MM.1S (cell line): ENCODE measurements at regions not wholly inside any gene's neighbourhood (a gene's known extent, or its start where the extent isn't known, plus 50 kb on each side); places are given as distances from the start of the nearest gene placed in this dataset.
"Not testable (repeated sequence)": the region's sequence is repeated elsewhere in the genome, so short reads cannot be mapped to it uniquely, and the experiment has no call there.

Experiments used
- DNase-seq: peaks from one replicate; pipeline ENCODE4 v3.0.0-alpha.2; 2015
- H2AFZ ChIP-seq: fragments of 300-600 bp; sonication (generic); 2 replicates; pipeline ENCODE4 v1.6.0; 2016; ENCODE audit warnings: antibody characterized with exemption, low read length
- H3F3A ChIP-seq: fragments of 300-600 bp; sonication (generic); 2 replicates; pipeline ENCODE4 v1.6.1; 2016; ENCODE audit warnings: mild to moderate bottlenecking, antibody characterized with exemption, low read length, moderate library complexity, mixed read lengths; ENCODE audit not compliant: insufficient read depth
- H3K27ac ChIP-seq: fragments of 300-600 bp; sonication (generic); 2 replicates; pipeline ENCODE4 v1.5.1; 2016; ENCODE audit warnings: mild to moderate bottlenecking, low read length
- H3K27me3 ChIP-seq: fragments of 300-600 bp; sonication (generic); replicated peaks from 2 replicates; pipeline ENCODE4 v1.6.0; 2016; ENCODE audit warnings: low read length; ENCODE audit not compliant: insufficient read depth
- H3K36me3 ChIP-seq: fragments of 300-600 bp; sonication (generic); replicated peaks from 2 replicates; pipeline ENCODE4 v1.6.1; 2016; ENCODE audit warnings: mild to moderate bottlenecking, low read length, mixed read lengths; ENCODE audit not compliant: insufficient read depth
- H3K4me1 ChIP-seq: fragments of 300-600 bp; sonication (generic); 2 replicates; pipeline ENCODE4 v1.6.1; 2016; ENCODE audit warnings: low read length, mixed read lengths
- H3K4me2 ChIP-seq: fragments of 300-600 bp; sonication (generic); 2 replicates; pipeline ENCODE4 v1.6.0; 2016; ENCODE audit warnings: low read depth, low read length
- H3K4me3 ChIP-seq: fragments of 300-600 bp; sonication (generic); 2 replicates; pipeline ENCODE4 v1.5.1; 2016; ENCODE audit warnings: low read length, mixed read lengths
- H3K79me2 ChIP-seq: fragments of 300-600 bp; sonication (generic); 2 replicates; pipeline ENCODE4 v1.6.1; 2016; ENCODE audit warnings: mixed run types, low read length, mixed read lengths
- H3K9ac ChIP-seq: fragments of 300-600 bp; sonication (generic); 2 replicates; pipeline ENCODE4 v1.6.1; 2016; ENCODE audit warnings: low read length, mixed read lengths
- H3K9me2 ChIP-seq: fragments of 300-600 bp; sonication (generic); replicated peaks from 2 replicates; pipeline ENCODE4 v1.6.1; 2016; ENCODE audit warnings: mild to moderate bottlenecking, low read length, mixed read lengths; ENCODE audit not compliant: insufficient read depth
- H3K9me3 ChIP-seq: fragments of 300-600 bp; sonication (generic); replicated peaks from 2 replicates; pipeline ENCODE4 v1.6.1; 2016; ENCODE audit warnings: mild to moderate bottlenecking, low read length, mixed read lengths; ENCODE audit not compliant: insufficient read depth
- H4K20me1 ChIP-seq: fragments of 300-600 bp; sonication (generic); 2 replicates; pipeline ENCODE4 v1.6.1; 2016; ENCODE audit warnings: mild to moderate bottlenecking, low read length, moderate library complexity, mixed read lengths; ENCODE audit not compliant: insufficient read depth
- EZH2 ChIP-seq: fragments of 300-600 bp; sonication (generic); optimal IDR thresholded peaks from 2 replicates; pipeline ENCODE3; 2017; ENCODE audit warnings: low read depth, mild to moderate bottlenecking, antibody characterized with exemption, low read length, mixed read lengths
- EZH2phosphoT487 ChIP-seq: fragments of 300-600 bp; sonication (generic); IDR thresholded peaks from 2 replicates; pipeline ENCODE4 v1.6.1; 2018; ENCODE audit warnings: antibody characterized with exemption, low read length
- TF ChIP-seq, protein P1 (sequence below): fragments of 300-600 bp; sonication (generic); IDR thresholded peaks from 2 replicates; pipeline ENCODE4 v1.5.1; 2016; ENCODE audit warnings: antibody characterized with exemption, low read length, mixed read lengths

DNA sequence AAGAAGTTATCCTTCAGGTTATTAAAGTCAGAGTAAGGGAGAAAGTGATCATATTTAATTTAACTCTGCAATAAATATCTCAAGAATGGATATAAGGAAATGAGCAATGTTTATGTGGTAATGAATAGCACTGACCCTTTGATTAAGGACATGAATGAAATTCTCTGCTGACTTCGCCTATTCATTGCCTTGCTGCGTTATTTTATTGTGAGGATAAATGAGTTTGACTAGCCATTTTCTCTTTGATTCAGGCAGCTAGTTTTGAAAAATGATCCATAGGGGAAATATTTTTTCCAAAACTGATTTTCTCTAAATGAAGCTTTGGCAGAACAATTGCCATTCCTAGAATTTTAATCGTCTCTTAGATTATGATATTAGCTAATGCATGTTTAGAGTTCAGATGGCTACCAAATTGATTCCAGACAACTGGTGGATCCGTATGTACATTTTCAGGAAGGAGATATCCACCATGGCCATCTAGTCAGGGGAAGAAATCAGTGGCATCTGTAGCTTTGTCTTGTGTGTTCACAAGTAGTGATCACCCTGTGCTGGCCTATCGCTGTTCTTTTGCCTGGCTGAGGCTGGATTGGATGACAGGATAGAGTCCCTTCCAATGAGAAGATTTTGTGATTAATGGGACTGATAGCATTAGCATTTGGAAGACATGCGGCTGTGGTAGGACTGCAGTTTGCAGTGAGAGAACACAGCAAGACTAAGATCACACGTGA lies 302.3 kb upstream of the RGS6 start:
- Histone ChIP-seq H3K9me2 (no peaks in the 10 kb centered on the region), H3K4me2 (no peak overlapping the region), H2AFZ (no peak overlapping the region), H3K79me2 (no peaks in the 10 kb centered on the region), H3K27me3 (no peaks in the 10 kb centered on the region), H3K9ac (no peak overlapping the region), H3K9me3 (no peaks in the 10 kb centered on the region), H3K27ac (no peak overlapping the region), H4K20me1 (no peaks in the 10 kb centered on the region), H3F3A (no peaks in the 10 kb centered on the region), H3K4me3 (no peak overlapping the region), H3K4me1 (no peaks in the 10 kb centered on the region), H3K36me3 (no peaks in the 10 kb centered on the region)
- no peak for DNase-seq
- no peak for TF ChIP-seq EZH2phosphoT487
- TF ChIP-seq, protein P1, sequence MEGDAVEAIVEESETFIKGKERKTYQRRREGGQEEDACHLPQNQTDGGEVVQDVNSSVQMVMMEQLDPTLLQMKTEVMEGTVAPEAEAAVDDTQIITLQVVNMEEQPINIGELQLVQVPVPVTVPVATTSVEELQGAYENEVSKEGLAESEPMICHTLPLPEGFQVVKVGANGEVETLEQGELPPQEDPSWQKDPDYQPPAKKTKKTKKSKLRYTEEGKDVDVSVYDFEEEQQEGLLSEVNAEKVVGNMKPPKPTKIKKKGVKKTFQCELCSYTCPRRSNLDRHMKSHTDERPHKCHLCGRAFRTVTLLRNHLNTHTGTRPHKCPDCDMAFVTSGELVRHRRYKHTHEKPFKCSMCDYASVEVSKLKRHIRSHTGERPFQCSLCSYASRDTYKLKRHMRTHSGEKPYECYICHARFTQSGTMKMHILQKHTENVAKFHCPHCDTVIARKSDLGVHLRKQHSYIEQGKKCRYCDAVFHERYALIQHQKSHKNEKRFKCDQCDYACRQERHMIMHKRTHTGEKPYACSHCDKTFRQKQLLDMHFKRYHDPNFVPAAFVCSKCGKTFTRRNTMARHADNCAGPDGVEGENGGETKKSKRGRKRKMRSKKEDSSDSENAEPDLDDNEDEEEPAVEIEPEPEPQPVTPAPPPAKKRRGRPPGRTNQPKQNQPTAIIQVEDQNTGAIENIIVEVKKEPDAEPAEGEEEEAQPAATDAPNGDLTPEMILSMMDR = no peak

DNA sequence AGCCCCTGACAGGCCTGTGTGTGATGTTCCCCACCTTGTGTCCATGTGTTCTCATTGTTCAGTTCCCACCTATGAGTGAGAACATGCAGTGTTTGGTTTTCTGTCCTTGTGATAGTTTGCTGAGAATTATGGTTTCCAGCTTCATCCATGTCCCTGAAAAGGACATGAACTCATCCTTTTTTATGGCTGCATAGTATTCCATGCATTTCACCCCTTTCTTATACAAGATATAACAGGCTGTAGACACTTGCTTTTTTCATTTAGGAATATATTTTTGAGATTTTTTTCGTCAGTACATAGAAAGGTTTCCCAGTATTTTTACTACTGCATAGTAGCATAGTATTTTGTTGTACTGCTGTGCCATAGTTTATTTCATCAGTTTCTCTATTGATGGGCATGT lies 301.2 kb upstream of the RGS6 start:
- H3K27ac ChIP-seq, H3K9ac ChIP-seq, H3K4me2 ChIP-seq, H3K4me3 ChIP-seq, H3K9me3 ChIP-seq, H3K27me3 ChIP-seq, H4K20me1 ChIP-seq, H3K36me3 ChIP-seq, H3K4me1 ChIP-seq, H3K9me2 ChIP-seq, H3K79me2 ChIP-seq, DNase-seq, H2AFZ ChIP-seq, H3F3A ChIP-seq: not testable (repeated sequence)

DNA sequence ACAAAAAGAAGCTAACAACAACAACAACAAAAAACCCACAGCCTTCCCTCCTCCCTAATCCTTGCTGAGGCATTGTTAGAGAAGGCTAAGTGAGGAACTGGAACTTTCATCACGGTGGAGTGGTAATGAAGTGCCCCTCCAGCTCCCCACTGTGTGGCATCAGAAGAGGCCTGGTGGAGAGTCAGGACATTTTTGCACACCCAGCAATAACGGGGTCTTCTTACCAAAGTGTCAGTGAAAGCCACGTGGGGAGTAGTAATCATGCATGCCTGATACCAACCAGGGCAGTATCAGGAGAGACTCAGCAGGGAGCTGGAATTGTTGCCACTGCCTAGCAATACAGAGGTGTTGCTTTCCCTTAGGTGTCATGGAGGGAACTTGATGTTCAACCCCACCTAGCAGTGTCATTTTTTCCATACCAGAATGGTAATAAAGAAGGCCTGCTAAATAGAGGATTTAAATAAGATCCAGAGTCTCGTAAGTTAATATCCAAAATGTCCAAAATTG lies 299.7 kb upstream of the RGS6 start:
- no peak overlapping the region for H3K27ac ChIP-seq
- no peak for DNase-seq
- no peak for TF ChIP-seq EZH2
- no peak overlapping the region for H3K4me3 ChIP-seq
- no peaks in the 10 kb centered on the region for H4K20me1 ChIP-seq
- no peak overlapping the region for H2AFZ ChIP-seq
- no peaks in the 10 kb centered on the region for H3K79me2 ChIP-seq
- no peaks in the 10 kb centered on the region for H3K9me2 ChIP-seq
- peaks cover 12% of the 10 kb centered on the region; the same call in 1 of the 2 replicates for H3K4me1 ChIP-seq
- no peaks in the 10 kb centered on the region for H3K27me3 ChIP-seq
- no peaks in the 10 kb centered on the region for H3F3A ChIP-seq
- no peaks in the 10 kb centered on the region for H3K9me3 ChIP-seq
- no peak overlapping the region for H3K9ac ChIP-seq
- no peak overlapping the region for H3K4me2 ChIP-seq
- H3K36me3 ChIP-seq = no peaks in the 10 kb centered on the region

DNA sequence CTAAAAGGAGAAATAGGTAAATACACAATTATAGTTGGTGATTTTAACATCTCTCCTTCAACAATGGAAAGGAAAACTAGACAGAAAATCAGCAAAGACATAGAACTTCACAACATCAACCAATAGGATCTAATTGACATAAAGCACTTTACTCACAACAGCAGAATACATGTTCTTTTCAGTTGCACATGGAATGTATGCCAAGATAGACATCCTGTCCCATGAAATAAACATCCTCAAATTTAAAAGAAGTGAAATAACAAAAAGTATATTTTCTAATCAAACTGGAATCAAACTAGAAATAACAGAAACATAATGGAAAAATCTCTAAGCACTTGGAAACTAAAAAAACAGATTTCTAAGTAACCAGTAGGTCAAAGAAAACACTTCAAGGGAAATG lies 296.2 kb upstream of the RGS6 start:
- Histone ChIP-seq H3K4me2 (peak overlapping the region; percentile 29; the same call in 1 of the 2 replicates), H3K36me3 (no peaks in the 10 kb centered on the region), H2AFZ (no peak overlapping the region), H3K79me2 (no peaks in the 10 kb centered on the region), H3K9me2 (no peaks in the 10 kb centered on the region), H4K20me1 (no peaks in the 10 kb centered on the region), H3K4me3 (no peak overlapping the region), H3K4me1 (peaks cover 13% of the 10 kb centered on the region; the same call in 1 of the 2 replicates), H3F3A (no peaks in the 10 kb centered on the region), H3K27ac (no peak overlapping the region), H3K9ac (no peak overlapping the region), H3K9me3 (no peaks in the 10 kb centered on the region), H3K27me3 (no peaks in the 10 kb centered on the region)
- no peak for DNase-seq
- TF ChIP-seq, protein P1 = no peak
- no peak for TF ChIP-seq EZH2phosphoT487
- no peak for TF ChIP-seq EZH2
